ENCODE measurements at regions not wholly inside any gene's neighbourhood (a gene's known extent, or its start where the extent isn't known, plus 50 kb on each side); places are given as distances from the start of the nearest gene placed in this dataset.

DNA sequence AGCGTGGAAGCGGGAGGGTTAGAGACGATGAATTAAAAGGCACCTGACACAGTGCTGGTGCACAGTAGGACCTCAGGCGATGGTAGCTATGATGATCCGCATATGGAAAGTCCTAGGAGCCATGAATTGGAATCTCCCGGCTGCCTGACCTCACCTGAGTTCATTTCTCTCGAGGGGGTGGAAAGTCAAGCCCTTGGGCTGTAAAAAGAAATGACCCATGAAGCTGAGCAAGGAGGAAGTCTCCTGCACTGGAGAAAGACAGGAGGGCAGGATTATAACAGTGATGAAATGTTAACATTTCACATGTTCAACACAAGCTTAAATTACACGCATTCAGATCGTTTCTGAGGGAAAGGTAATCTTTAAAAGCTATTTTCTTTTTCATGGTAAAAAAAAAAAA lies 481.2 kb downstream of the MATN1 start:
- H4K20me1 ChIP-seq (ENCODE audit: control insufficient read depth, insufficient read depth, low read depth, low read length) = no peaks in the 10 kb centered on the region
- H3K9me3 ChIP-seq (ENCODE audit: control insufficient read depth, insufficient read depth, low read length) = no peaks in the 10 kb centered on the region
- H3K4me2 ChIP-seq (ENCODE audit: low read length) = no peak overlapping the region
- peaks cover 7% of the 10 kb centered on the region; the same call in 1 of the 2 replicates for H3K27me3 ChIP-seq (ENCODE audit: control insufficient read depth, low read length)
- no peaks in the 10 kb centered on the region for H3K4me1 ChIP-seq (ENCODE audit: control insufficient read depth, low read length)
- no peaks in the 10 kb centered on the region for H3K9me2 ChIP-seq (replicated peaks; ENCODE audit: control insufficient read depth, low read length)
- H3K36me3 ChIP-seq (ENCODE audit: control insufficient read depth, low read length) = no peaks in the 10 kb centered on the region
- H3K79me2 ChIP-seq (ENCODE audit: control insufficient read depth, low read length) = no peaks in the 10 kb centered on the region
- TF ChIP-seq, protein P1, sequence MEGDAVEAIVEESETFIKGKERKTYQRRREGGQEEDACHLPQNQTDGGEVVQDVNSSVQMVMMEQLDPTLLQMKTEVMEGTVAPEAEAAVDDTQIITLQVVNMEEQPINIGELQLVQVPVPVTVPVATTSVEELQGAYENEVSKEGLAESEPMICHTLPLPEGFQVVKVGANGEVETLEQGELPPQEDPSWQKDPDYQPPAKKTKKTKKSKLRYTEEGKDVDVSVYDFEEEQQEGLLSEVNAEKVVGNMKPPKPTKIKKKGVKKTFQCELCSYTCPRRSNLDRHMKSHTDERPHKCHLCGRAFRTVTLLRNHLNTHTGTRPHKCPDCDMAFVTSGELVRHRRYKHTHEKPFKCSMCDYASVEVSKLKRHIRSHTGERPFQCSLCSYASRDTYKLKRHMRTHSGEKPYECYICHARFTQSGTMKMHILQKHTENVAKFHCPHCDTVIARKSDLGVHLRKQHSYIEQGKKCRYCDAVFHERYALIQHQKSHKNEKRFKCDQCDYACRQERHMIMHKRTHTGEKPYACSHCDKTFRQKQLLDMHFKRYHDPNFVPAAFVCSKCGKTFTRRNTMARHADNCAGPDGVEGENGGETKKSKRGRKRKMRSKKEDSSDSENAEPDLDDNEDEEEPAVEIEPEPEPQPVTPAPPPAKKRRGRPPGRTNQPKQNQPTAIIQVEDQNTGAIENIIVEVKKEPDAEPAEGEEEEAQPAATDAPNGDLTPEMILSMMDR (IDR thresholded peaks at IDR 0.05; ENCODE audit: low read depth, low read length, poor library complexity, severe bottlenecking) = no peak
- no peak for TF ChIP-seq EZH2phosphoT487 (IDR thresholded peaks at IDR 0.05; ENCODE audit: borderline replicate concordance, low read length)
- no peak overlapping the region for H3K4me3 ChIP-seq (ENCODE audit: low read length)
- H3F3A ChIP-seq (ENCODE audit: control insufficient read depth, insufficient read depth) = no peaks in the 10 kb centered on the region
- H3K27ac ChIP-seq (ENCODE audit: low read depth, low read length) = no peak overlapping the region

GRCh38 chr1:30241681-30242080 lies 481.7 kb downstream of the MATN1 start:
- Histone ChIP-seq H4K20me1 (ENCODE audit: control insufficient read depth, insufficient read depth, low read depth, low read length) (no peaks in the 10 kb centered on the region), H3K27me3 (ENCODE audit: control insufficient read depth, low read length) (peaks cover 7% of the 10 kb centered on the region; the same call in 1 of the 2 replicates), H3K9me3 (ENCODE audit: control insufficient read depth, insufficient read depth, low read length) (no peaks in the 10 kb centered on the region), H3K4me2 (ENCODE audit: low read length) (no peak overlapping the region), H3F3A (ENCODE audit: control insufficient read depth, insufficient read depth) (no peaks in the 10 kb centered on the region), H3K79me2 (ENCODE audit: control insufficient read depth, low read length) (no peaks in the 10 kb centered on the region), H3K36me3 (ENCODE audit: control insufficient read depth, low read length) (no peaks in the 10 kb centered on the region), H3K27ac (ENCODE audit: low read depth, low read length) (no peak overlapping the region), H3K4me3 (ENCODE audit: low read length) (no peak overlapping the region), H3K9me2 (replicated peaks; ENCODE audit: control insufficient read depth, low read length) (no peaks in the 10 kb centered on the region), H3K4me1 (ENCODE audit: control insufficient read depth, low read length) (no peaks in the 10 kb centered on the region)
- no peak for TF ChIP-seq EZH2phosphoT487 (IDR thresholded peaks at IDR 0.05; ENCODE audit: borderline replicate concordance, low read length)
- TF ChIP-seq, protein P1 (IDR thresholded peaks at IDR 0.05; ENCODE audit: low read depth, low read length, poor library complexity, severe bottlenecking) = no peak

DNA sequence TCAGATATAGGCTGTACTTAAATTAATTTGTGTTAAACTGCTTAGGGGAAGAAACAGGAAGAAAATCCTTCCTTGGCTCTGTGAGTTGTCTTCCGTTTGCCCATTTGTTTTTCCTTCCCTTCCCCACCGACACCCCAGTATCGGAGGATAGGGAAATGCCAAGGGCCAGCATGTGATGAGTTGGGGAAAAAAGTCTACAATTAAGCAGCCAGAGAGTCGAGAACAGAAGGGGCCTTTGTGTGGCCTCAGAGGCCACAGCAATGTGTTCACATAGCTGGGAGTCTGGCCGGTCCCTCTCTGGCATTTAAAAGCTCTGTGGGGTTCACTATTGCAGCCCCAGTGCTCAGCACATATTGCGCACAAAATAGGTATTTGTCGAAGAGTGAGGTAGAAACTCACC lies 489.3 kb downstream of the MATN1 start:
- H3K9me3 ChIP-seq (ENCODE audit: control insufficient read depth, insufficient read depth, low read length) = no peaks in the 10 kb centered on the region
- no peak overlapping the region for H3K4me3 ChIP-seq (ENCODE audit: low read length)
- no peaks in the 10 kb centered on the region for H3K36me3 ChIP-seq (ENCODE audit: control insufficient read depth, low read length)
- H4K20me1 ChIP-seq (ENCODE audit: control insufficient read depth, insufficient read depth, low read depth, low read length) = no peaks in the 10 kb centered on the region
- H3K4me1 ChIP-seq (ENCODE audit: control insufficient read depth, low read length) = no peaks in the 10 kb centered on the region
- H3F3A ChIP-seq (ENCODE audit: control insufficient read depth, insufficient read depth) = no peaks in the 10 kb centered on the region
- H3K9me2 ChIP-seq (replicated peaks; ENCODE audit: control insufficient read depth, low read length) = no peaks in the 10 kb centered on the region
- no peaks in the 10 kb centered on the region for H3K79me2 ChIP-seq (ENCODE audit: control insufficient read depth, low read length)
- no peak overlapping the region for H3K27ac ChIP-seq (ENCODE audit: low read depth, low read length)
- H3K27me3 ChIP-seq (ENCODE audit: control insufficient read depth, low read length) = 0 out of 2 replicates have a peak, but pooled peaks cover 7% of the 10 kb centered on the region
- H3K4me2 ChIP-seq (ENCODE audit: low read length) = no peak overlapping the region
- no peak for TF ChIP-seq EZH2phosphoT487 (IDR thresholded peaks at IDR 0.05; ENCODE audit: borderline replicate concordance, low read length)
- TF ChIP-seq, protein P1 (IDR thresholded peaks at IDR 0.05; ENCODE audit: low read depth, low read length, poor library complexity, severe bottlenecking) = no peak
